HEK293 (cell line): ENCODE measurements at regions not wholly inside any gene's neighbourhood (a gene's known extent, or its start where the extent isn't known, plus 50 kb on each side); places are given as distances from the start of the nearest gene placed in this dataset.

Source experiments
- PATZ1 ChIP-seq: fragments of 450-650 bp; formaldehyde crosslinking; IDR thresholded peaks from 2 replicates; pipeline ENCODE4 v1.5.1; 2016; ENCODE audit warnings: missing biosample characterization, missing genetic modification characterization
- SETDB1 ChIP-seq: IDR thresholded peaks from one replicate; pipeline ENCODE4 v1.6.1; 2017; ENCODE audit warnings: mild to moderate bottlenecking, low read length, moderate library complexity, mixed read lengths; ENCODE audit not compliant: insufficient read length
- WT1 ChIP-seq: fragments of 450-650 bp; formaldehyde crosslinking; IDR thresholded peaks from 2 replicates; pipeline ENCODE4 v1.5.1; 2016; ENCODE audit warnings: missing biosample characterization, missing genetic modification characterization
- ZFP37 ChIP-seq: fragments of 450-650 bp; formaldehyde crosslinking; IDR thresholded peaks from 2 replicates; pipeline ENCODE4 v1.5.1; 2016; ENCODE audit warnings: missing biosample characterization, missing genetic modification characterization
- ZNF114 ChIP-seq: fragments of 450-650 bp; formaldehyde crosslinking; IDR thresholded peaks from 2 replicates; pipeline ENCODE4 v1.5.0; 2017; ENCODE audit warnings: missing biosample characterization, missing genetic modification characterization
- ZNF121 ChIP-seq: fragments of 450-650 bp; formaldehyde crosslinking; IDR thresholded peaks from 2 replicates; pipeline ENCODE4 v1.5.1; 2016; ENCODE audit warnings: missing biosample characterization, missing genetic modification characterization
- ZNF133 ChIP-seq: fragments of 450-650 bp; formaldehyde crosslinking; IDR thresholded peaks from 2 replicates; pipeline ENCODE4 v1.5.1; 2016; ENCODE audit warnings: missing biosample characterization, missing genetic modification characterization
- ZNF23 ChIP-seq: fragments of 450-650 bp; formaldehyde crosslinking; IDR thresholded peaks from 2 replicates; pipeline ENCODE4 v1.5.1; 2016; ENCODE audit warnings: missing biosample characterization, missing genetic modification characterization, borderline replicate concordance
- TF ChIP-seq, protein P1 (sequence below): fragments of 450-650 bp; formaldehyde crosslinking; IDR thresholded peaks from 2 replicates; pipeline ENCODE4 v1.5.1; 2016; ENCODE audit warnings: missing biosample characterization, missing genetic modification characterization
- TF ChIP-seq, protein P2 (sequence below): fragments of 450-650 bp; formaldehyde crosslinking; IDR thresholded peaks from 2 replicates; pipeline ENCODE4 v1.5.1; 2016; ENCODE audit warnings: missing biosample characterization, missing genetic modification characterization
- TF ChIP-seq, protein P3 (sequence below): fragments of 450-650 bp; formaldehyde crosslinking; IDR thresholded peaks from 2 replicates; pipeline ENCODE4 v1.5.1; 2016; ENCODE audit warnings: missing biosample characterization, missing genetic modification characterization

DNA sequence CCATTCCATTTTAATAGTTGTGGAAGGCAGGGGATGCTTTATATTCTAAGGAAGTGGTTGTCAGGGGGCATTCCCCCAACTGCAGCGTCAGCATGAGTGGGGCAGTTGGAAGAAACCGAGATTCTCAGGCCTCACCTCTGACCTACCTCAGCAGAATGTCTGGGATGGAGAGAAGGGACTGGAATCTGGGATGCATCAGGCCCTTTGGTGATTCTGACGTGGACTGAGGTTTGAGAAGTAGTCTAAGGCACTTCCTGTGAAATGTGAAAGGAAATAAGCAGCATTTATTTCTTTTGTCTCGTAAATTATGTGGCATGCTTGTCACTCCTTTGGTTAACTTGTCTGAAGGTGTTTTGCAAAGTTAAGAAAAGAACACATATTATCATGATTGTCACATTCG is 540.7 kb upstream of the NETO1 start:
- TF ChIP-seq, protein P1, sequence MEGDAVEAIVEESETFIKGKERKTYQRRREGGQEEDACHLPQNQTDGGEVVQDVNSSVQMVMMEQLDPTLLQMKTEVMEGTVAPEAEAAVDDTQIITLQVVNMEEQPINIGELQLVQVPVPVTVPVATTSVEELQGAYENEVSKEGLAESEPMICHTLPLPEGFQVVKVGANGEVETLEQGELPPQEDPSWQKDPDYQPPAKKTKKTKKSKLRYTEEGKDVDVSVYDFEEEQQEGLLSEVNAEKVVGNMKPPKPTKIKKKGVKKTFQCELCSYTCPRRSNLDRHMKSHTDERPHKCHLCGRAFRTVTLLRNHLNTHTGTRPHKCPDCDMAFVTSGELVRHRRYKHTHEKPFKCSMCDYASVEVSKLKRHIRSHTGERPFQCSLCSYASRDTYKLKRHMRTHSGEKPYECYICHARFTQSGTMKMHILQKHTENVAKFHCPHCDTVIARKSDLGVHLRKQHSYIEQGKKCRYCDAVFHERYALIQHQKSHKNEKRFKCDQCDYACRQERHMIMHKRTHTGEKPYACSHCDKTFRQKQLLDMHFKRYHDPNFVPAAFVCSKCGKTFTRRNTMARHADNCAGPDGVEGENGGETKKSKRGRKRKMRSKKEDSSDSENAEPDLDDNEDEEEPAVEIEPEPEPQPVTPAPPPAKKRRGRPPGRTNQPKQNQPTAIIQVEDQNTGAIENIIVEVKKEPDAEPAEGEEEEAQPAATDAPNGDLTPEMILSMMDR = no peak
- TF ChIP-seq, protein P2, sequence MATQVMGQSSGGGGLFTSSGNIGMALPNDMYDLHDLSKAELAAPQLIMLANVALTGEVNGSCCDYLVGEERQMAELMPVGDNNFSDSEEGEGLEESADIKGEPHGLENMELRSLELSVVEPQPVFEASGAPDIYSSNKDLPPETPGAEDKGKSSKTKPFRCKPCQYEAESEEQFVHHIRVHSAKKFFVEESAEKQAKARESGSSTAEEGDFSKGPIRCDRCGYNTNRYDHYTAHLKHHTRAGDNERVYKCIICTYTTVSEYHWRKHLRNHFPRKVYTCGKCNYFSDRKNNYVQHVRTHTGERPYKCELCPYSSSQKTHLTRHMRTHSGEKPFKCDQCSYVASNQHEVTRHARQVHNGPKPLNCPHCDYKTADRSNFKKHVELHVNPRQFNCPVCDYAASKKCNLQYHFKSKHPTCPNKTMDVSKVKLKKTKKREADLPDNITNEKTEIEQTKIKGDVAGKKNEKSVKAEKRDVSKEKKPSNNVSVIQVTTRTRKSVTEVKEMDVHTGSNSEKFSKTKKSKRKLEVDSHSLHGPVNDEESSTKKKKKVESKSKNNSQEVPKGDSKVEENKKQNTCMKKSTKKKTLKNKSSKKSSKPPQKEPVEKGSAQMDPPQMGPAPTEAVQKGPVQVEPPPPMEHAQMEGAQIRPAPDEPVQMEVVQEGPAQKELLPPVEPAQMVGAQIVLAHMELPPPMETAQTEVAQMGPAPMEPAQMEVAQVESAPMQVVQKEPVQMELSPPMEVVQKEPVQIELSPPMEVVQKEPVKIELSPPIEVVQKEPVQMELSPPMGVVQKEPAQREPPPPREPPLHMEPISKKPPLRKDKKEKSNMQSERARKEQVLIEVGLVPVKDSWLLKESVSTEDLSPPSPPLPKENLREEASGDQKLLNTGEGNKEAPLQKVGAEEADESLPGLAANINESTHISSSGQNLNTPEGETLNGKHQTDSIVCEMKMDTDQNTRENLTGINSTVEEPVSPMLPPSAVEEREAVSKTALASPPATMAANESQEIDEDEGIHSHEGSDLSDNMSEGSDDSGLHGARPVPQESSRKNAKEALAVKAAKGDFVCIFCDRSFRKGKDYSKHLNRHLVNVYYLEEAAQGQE (tag by site-specific recombination) = no peak
- no peak for TF ChIP-seq WT1
- no peak for TF ChIP-seq SETDB1
- TF ChIP-seq ZFP37 = no peak
- TF ChIP-seq ZNF114 = no peak
- TF ChIP-seq PATZ1 (tag by site-specific recombination) = no peak
- no peak for TF ChIP-seq ZNF133 (tag by site-specific recombination)
- no peak for TF ChIP-seq ZNF121 (tag by site-specific recombination)
- no peak for TF ChIP-seq ZNF23 (tag by site-specific recombination)
- TF ChIP-seq, protein P3, sequence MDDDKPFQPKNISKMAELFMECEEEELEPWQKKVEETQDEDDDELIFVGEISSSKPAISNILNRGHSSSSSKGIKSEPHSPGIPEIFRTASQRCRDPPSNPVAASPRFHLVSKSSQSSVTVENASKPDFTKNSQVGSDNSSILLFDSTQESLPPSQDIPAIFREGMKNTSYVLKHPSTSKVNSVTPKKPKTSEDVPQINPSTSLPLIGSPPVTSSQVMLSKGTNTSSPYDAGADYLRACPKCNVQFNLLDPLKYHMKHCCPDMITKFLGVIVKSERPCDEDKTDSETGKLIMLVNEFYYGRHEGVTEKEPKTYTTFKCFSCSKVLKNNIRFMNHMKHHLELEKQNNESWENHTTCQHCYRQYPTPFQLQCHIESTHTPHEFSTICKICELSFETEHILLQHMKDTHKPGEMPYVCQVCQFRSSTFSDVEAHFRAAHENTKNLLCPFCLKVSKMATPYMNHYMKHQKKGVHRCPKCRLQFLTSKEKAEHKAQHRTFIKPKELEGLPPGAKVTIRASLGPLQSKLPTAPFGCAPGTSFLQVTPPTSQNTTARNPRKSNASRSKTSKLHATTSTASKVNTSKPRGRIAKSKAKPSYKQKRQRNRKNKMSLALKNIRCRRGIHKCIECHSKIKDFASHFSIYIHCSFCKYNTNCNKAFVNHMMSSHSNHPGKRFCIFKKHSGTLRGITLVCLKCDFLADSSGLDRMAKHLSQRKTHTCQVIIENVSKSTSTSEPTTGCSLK (tag by site-specific recombination) = no peak
